MG63 (cell line): ENCODE measurements at regions not wholly inside any gene's neighbourhood (a gene's known extent, or its start where the extent isn't known, plus 50 kb on each side); places are given as distances from the start of the nearest gene placed in this dataset.
"Not testable (repeated sequence)": the region's sequence is repeated elsewhere in the genome, so short reads cannot be mapped to it uniquely, and the experiment has no call there.

ENCODE experiments used
- DNase-seq: peaks from one replicate; pipeline ENCODE4 v3.0.0-alpha.2; 2020
- H3K27me3 ChIP-seq: fragments of 250-450 bp; sonication (Bioruptor Pico); 2 replicates; pipeline ENCODE4 v1.5.1; 2020; ENCODE audit warnings: mild to moderate bottlenecking, moderate library complexity
- H3K36me3 ChIP-seq: fragments of 250-450 bp; sonication (Bioruptor Pico); 2 replicates; pipeline ENCODE4 v1.5.1; 2020; ENCODE audit warnings: mild to moderate bottlenecking, moderate library complexity
- H3K4me3 ChIP-seq: fragments of 250-450 bp; sonication (Bioruptor Pico); 2 replicates; pipeline ENCODE4 v1.5.1; 2020; ENCODE audit warnings: mild to moderate bottlenecking, moderate library complexity
- H3K9me3 ChIP-seq: fragments of 250-450 bp; sonication (Bioruptor Pico); 2 replicates; pipeline ENCODE4 v1.5.1; 2020; ENCODE audit warnings: mild to moderate bottlenecking, moderate library complexity

GRCh38 chr1:25171013-25171412 is 61.3 kb downstream of the SYF2 start:
- DNase-seq, H3K36me3 ChIP-seq, H3K27me3 ChIP-seq, H3K4me3 ChIP-seq, H3K9me3 ChIP-seq: not testable (repeated sequence)

- H3K9me3 ChIP-seq: no peaks in the 10 kb centered on the region
- no peaks in the 10 kb centered on the region for H3K27me3 ChIP-seq
- H3K36me3 ChIP-seq: no peaks in the 10 kb centered on the region
- no peak overlapping the region for H3K4me3 ChIP-seq
- no peak for DNase-seq
These were observed 61.9 kb downstream of the SYF2 start for GRCh38 chr1:25170439-25170838.

- H3K9me3 ChIP-seq: no peaks in the 10 kb centered on the region
- no peak for DNase-seq
- H3K4me3 ChIP-seq: no peak overlapping the region
- H3K27me3 ChIP-seq: no peaks in the 10 kb centered on the region
- H3K36me3 ChIP-seq: no peaks in the 10 kb centered on the region
These were observed 62.7 kb downstream of the SYF2 start for GRCh38 chr1:25169610-25170009.

DNA sequence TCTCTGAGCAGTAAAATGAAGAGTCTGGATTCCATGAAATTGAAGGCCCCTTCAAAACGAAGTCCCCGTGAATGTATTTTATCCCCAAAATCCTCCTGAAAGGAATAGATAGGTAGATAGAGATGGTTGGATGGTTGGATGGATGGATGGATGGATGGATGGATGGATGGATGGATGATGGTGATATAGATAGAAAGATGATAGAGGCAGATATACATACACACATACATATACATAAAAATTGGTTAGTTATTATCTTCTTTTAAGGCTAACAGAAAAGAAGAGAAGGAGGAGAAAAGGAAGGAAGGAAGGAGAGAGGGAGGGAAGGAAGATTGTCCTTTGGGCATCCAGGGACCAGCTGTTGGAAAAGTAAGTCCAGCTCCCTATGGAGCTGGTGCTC is 63.1 kb downstream of the SYF2 start:
- no peak overlapping the region for H3K4me3 ChIP-seq
- H3K9me3 ChIP-seq: no peaks in the 10 kb centered on the region
- no peak for DNase-seq
- no peaks in the 10 kb centered on the region for H3K27me3 ChIP-seq
- H3K36me3 ChIP-seq: no peaks in the 10 kb centered on the region

DNA sequence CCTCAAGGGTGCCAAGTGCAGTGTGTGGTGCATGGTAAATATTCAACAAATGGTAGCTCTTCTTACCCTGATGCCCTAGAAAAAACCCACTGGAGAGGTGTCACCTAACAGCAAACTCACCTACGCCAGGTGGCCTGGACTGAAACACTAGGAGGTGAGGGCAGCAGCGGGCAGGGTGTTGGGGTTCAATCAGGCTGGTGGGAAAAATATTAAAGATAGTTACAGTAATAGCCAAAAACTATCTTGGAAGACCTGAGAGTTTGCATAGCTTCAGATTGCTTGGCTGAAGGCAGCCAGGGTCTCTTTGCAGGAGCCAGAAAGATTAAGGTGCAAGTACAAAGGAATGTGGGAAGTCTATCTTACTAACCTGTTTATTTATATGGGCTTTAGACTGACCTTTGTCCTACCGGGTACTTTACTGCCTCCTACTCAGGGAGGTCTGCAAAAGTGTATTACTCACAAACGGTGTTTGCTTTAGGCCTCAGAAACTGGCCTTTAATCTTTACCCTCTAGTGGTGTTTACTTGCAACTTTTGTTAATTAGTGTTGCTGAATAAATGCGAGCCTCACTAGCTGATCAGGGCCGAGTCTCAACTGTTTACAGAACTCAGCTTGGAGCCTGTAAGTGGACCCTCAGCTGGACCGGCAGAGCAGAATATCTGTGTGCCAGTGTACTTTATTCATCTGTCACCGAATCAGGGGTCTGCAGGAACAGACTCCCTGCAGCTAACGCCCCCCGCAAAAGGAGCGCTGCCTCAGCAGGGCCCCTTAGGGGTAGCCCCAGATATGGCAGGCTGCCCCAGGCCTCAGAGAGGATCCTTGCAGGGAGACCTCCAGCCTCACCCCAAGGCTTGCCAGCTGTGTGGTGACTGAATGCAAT is 63.9 kb downstream of the SYF2 start:
- no peak for DNase-seq
- Histone ChIP-seq H3K4me3 (no peak overlapping the region), H3K9me3 (no peaks in the 10 kb centered on the region), H3K27me3 (no peaks in the 10 kb centered on the region), H3K36me3 (no peaks in the 10 kb centered on the region)

GRCh38 chr1:25167269-25168192 is 64.8 kb downstream of the SYF2 start:
- Histone ChIP-seq H3K27me3 (no peaks in the 10 kb centered on the region), H3K36me3 (no peaks in the 10 kb centered on the region), H3K4me3 (no peak overlapping the region), H3K9me3 (no peaks in the 10 kb centered on the region)
- DNase-seq: no peak

DNA sequence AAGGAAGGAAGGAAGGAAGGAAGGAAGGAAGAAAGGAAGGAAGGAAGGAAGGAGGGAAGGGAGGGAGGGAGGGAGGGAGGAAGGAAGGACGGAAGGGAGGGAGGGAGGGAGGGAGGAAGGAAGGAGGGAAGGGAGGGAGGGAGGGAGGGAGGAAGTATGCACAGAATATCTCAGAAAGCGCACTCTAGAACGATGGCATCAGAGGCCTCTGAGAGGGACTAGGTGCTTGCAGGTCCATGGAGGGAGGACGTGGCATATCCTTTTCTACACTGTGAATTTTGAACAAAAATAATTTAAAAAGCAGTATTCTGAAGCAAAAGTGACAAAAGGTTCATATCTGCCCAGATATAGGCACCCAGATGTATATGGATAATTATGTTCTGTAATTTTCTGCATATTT is 65.5 kb downstream of the SYF2 start:
- H3K4me3 ChIP-seq: no peak overlapping the region
- no peaks in the 10 kb centered on the region for H3K27me3 ChIP-seq
- H3K9me3 ChIP-seq: no peaks in the 10 kb centered on the region
- DNase-seq: no peak
- no peaks in the 10 kb centered on the region for H3K36me3 ChIP-seq

- DNase-seq: no peak
These were observed 68.3 kb downstream of the SYF2 start for GRCh38 chr1:25163986-25164385.

GRCh38 chr1:25161981-25162380 is 70.3 kb downstream of the SYF2 start:
- DNase-seq: no peak
- peaks cover 4% of the 10 kb centered on the region for H3K27me3 ChIP-seq

More at GRCh38 chr1:25163986-25164385, 68.3 kb downstream of the SYF2 start:
- no peak overlapping the region for H3K4me3 ChIP-seq
- H3K36me3 ChIP-seq: no peaks in the 10 kb centered on the region
- no peaks in the 10 kb centered on the region for H3K9me3 ChIP-seq
- peaks cover 4% of the 10 kb centered on the region for H3K27me3 ChIP-seq

GRCh38 chr1:25157846-25158245 is 74.5 kb downstream of the SYF2 start:
- no peak for DNase-seq
- no peak overlapping the region for H3K4me3 ChIP-seq
- peaks cover 13% of the 10 kb centered on the region for H3K27me3 ChIP-seq
- no peaks in the 10 kb centered on the region for H3K36me3 ChIP-seq
- peaks cover 3% of the 10 kb centered on the region for H3K9me3 ChIP-seq

More at GRCh38 chr1:25161981-25162380, 70.3 kb downstream of the SYF2 start:
- no peaks in the 10 kb centered on the region for H3K9me3 ChIP-seq
- H3K36me3 ChIP-seq: no peaks in the 10 kb centered on the region
- no peak overlapping the region for H3K4me3 ChIP-seq

DNA sequence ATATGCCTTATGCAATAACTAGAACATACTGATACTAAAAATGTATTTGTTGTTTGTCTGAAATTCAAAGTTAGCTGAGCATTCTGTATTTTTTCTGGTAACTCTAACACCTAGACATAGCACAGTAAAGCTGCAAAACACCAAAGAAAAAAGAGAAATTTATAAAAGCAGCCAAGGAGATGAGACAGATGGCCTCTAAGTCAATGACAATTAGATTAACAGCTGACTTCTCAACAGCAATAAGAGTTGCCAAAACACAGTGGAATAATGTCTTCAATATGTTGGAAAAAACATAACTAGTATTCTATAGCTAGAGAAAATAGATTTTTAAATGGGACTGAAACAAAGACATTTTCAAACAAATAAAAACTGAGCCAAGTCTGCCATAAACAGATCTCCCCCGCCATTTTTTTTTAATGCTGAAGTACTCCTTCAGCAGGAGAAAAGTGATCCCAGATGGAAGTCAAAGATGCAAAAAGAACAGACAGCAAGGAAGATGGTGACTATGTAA is 81.3 kb downstream of the SYF2 start:
- DNase-seq: no peak
- H3K27me3 ChIP-seq: peaks cover 12% of the 10 kb centered on the region

DNA sequence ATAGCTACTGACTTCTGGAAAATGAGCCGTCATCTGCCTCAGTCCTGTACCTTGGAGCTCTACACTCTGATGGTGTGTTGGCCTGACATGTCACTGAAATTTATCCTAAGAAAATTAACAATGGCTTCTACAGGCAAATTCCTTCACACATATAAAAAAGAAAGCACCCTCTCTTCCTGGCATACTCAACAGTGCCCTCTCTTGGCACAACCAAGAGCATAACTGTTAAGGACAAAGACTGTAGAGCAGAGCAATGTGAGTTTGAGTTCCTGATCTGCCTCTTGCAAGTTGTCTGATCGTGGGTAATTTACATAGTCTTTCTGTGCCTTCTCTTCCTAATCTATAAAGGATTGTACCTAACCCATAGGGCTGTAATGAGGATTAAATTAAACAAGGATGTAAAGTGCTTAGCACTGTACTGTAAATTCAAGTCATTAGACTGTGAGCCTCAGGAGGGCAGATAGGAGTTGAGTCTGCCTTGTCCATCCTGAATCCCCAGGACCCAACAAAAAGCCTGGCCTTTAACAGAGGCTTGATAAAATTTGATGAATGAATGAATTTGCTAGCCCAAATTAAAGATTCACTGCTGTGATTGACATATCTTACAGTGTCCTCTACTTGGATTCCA is 83.5 kb downstream of the SYF2 start:
- H3K4me3 ChIP-seq: no peak overlapping the region
- DNase-seq: no peak
- no peaks in the 10 kb centered on the region for H3K36me3 ChIP-seq
- no peaks in the 10 kb centered on the region; the same call in 1 of the 2 replicates for H3K9me3 ChIP-seq
- H3K27me3 ChIP-seq: peaks cover 6% of the 10 kb centered on the region; the same call in 1 of the 2 replicates

More for the DNA sequence above, 81.3 kb downstream of the SYF2 start:
- H3K9me3 ChIP-seq: peaks cover 3% of the 10 kb centered on the region
- H3K36me3 ChIP-seq: no peaks in the 10 kb centered on the region
- no peak overlapping the region for H3K4me3 ChIP-seq

- Histone ChIP-seq H3K27me3 (0 out of 2 replicates have a peak, but pooled peaks cover 3% of the 10 kb centered on the region), H3K36me3 (no peaks in the 10 kb centered on the region), H3K9me3 (no peaks in the 10 kb centered on the region; the same call in 1 of the 2 replicates), H3K4me3 (no peak overlapping the region)
- DNase-seq: no peak
These were observed 85.8 kb downstream of the SYF2 start for GRCh38 chr1:25146451-25146855.

GRCh38 chr1:25145775-25146393 is 86.4 kb downstream of the SYF2 start:
- no peak for DNase-seq
- H3K27me3 ChIP-seq: 0 out of 2 replicates have a peak, but pooled peaks cover 3% of the 10 kb centered on the region
- H3K4me3 ChIP-seq: no peak overlapping the region
- H3K9me3 ChIP-seq: no peaks in the 10 kb centered on the region; the same call in 1 of the 2 replicates
- H3K36me3 ChIP-seq: no peaks in the 10 kb centered on the region

GRCh38 chr1:25140073-25140797 is 92.1 kb downstream of the SYF2 start:
- no peak for DNase-seq
- Histone ChIP-seq H3K36me3 (no peaks in the 10 kb centered on the region), H3K4me3 (no peak overlapping the region), H3K27me3 (no peaks in the 10 kb centered on the region), H3K9me3 (no peaks in the 10 kb centered on the region)
